MM.1S (cell line): ENCODE measurements at regions not wholly inside any gene's neighbourhood (a gene's known extent, or its start where the extent isn't known, plus 50 kb on each side); places are given as distances from the start of the nearest gene placed in this dataset.

Source experiments
- CTCF ChIP-seq: fragments of 300-600 bp; sonication (generic); IDR thresholded peaks from 2 replicates; pipeline ENCODE4 v1.5.1; 2016; ENCODE audit warnings: antibody characterized with exemption, low read length, mixed read lengths
- EZH2 ChIP-seq: fragments of 300-600 bp; sonication (generic); optimal IDR thresholded peaks from 2 replicates; pipeline ENCODE3; 2017; ENCODE audit warnings: low read depth, mild to moderate bottlenecking, antibody characterized with exemption, low read length, mixed read lengths
- EZH2phosphoT487 ChIP-seq: fragments of 300-600 bp; sonication (generic); IDR thresholded peaks from 2 replicates; pipeline ENCODE4 v1.6.1; 2018; ENCODE audit warnings: antibody characterized with exemption, low read length

- TF ChIP-seq CTCF: no peak
- TF ChIP-seq EZH2: no peak
- no peak for TF ChIP-seq EZH2phosphoT487
These were observed 746.5 kb upstream of the ZNF608 start for GRCh38 chr5:125492977-125493376.
